Fibroblast of lung (primary cell): ENCODE measurements at regions not wholly inside any gene's neighbourhood (a gene's known extent, or its start where the extent isn't known, plus 50 kb on each side); places are given as distances from the start of the nearest gene placed in this dataset.

Source experiments
- CTCF ChIP-seq, 2 donors: IDR thresholded peaks in 1 of 2; conservative IDR thresholded peaks in 1 of 2; 1 replicate in 1 of 2; 2 replicates in 1 of 2; pipeline ENCODE4 v1.5.1; 2011 to 2012; ENCODE audit warnings: low read length in 2 of 2, control low read depth in 1 of 2, inconsistent platforms in 1 of 2, low read depth in 1 of 2, mild to moderate bottlenecking in 1 of 2
- EZH2 ChIP-seq: IDR thresholded peaks from 2 replicates; pipeline ENCODE4 v1.5.1; 2012; ENCODE audit warnings: low read length, control low read depth, mild to moderate bottlenecking; ENCODE audit errors: missing control alignments

- peak; percentile 35 to 57 for TF ChIP-seq CTCF (conservative IDR thresholded peaks at IDR 0.05 in 1 of 2, IDR thresholded peaks at IDR 0.05 in 1 of 2; ENCODE audit: low read depth in 1 of 2, low read length in 2 of 2)
- TF ChIP-seq EZH2: no peak
Observed at GRCh38 chr12:87866578-87867292, 162.5 kb downstream of the C12orf50 start.
